ENCODE measurements at regions not wholly inside any gene's neighbourhood (a gene's known extent, or its start where the extent isn't known, plus 50 kb on each side); places are given as distances from the start of the nearest gene placed in this dataset.

GRCh38 chr11:11777897-11778296 is 63.9 kb upstream of the USP47 start:
- no peak for TF ChIP-seq CTCF (conservative IDR thresholded peaks at IDR 0.05 in 1 of 2, IDR thresholded peaks at IDR 0.05 in 1 of 2; ENCODE audit: low read depth in 1 of 2, low read length in 2 of 2)
- TF ChIP-seq EZH2 (IDR thresholded peaks at IDR 0.05; ENCODE audit: low read length, missing control alignments) = no peak

Measured in fibroblast of lung (primary cell).